Activated CD4-positive, alpha-beta memory T cell treated with anti-CD3 and anti-CD28 coated beads for 36 hours (primary cell): ENCODE measurements at regions not wholly inside any gene's neighbourhood (a gene's known extent, or its start where the extent isn't known, plus 50 kb on each side); places are given as distances from the start of the nearest gene placed in this dataset.
A peak's percentile ranks its signal among the peaks of the same experiment; 100 is the strongest.

Experiments used
- CTCF ChIA-PET: fragments of 350-600 bp; sonication (Branson Sonifier 250); formaldehyde crosslinking; loops from one replicate; lab custom pipeline; 2021; ENCODE audit warnings: antibody characterized with exemption, inconsistent platforms; lab: Charles Lee
- POLR2A ChIA-PET: fragments of 350-600 bp; sonication (Branson Sonifier 250); formaldehyde crosslinking; loops from one replicate; lab custom pipeline; 2021; ENCODE audit warnings: antibody characterized with exemption; lab: Charles Lee
- DNase-seq: peaks from one replicate; pipeline ENCODE4 v3.0.0-alpha.2; 2020
- H3K27ac Mint-ChIP-seq: one replicate; pipeline ENCODE4 v1.8.0; 2021; ENCODE audit warnings: mixed read lengths
- H3K27me3 Mint-ChIP-seq: one replicate; pipeline ENCODE4 v1.8.0; 2021; ENCODE audit warnings: mixed read lengths
- H3K36me3 Mint-ChIP-seq: one replicate; pipeline ENCODE4 v1.8.0; 2021; ENCODE audit warnings: mixed read lengths
- H3K4me1 Mint-ChIP-seq: one replicate; pipeline ENCODE4 v1.8.0; 2021; ENCODE audit warnings: low read depth, mixed read lengths
- H3K4me3 Mint-ChIP-seq: one replicate; pipeline ENCODE4 v1.8.0; 2021; ENCODE audit warnings: mild to moderate bottlenecking, mixed read lengths
- H3K9me3 Mint-ChIP-seq: one replicate; pipeline ENCODE4 v1.8.0; 2021; ENCODE audit warnings: mixed read lengths
- intact Hi-C: fragments of 100-400 bp; cut with micrococcal nuclease; formaldehyde crosslinking; loops from one replicate; pipeline ENCODE4 v1.15.1; 2023

DNA sequence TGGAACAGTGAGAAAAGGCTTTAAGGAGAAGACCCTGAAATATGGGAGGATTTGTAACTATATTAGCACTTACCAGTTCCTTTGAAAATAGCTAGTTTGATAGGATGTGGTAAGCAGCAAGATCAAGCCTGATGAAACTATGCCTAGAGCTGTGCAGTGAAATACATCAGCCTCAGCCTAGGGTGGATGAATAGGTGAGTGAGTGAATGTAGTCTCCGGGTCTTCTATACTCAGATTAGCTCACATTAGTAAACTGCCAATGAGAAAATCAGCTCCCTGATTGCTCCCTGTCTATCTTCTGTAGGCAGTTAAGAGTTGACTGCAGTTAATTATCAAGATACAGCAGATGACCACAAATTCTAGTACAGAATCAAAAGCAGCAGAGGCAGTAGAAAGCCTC lies 89.6 kb downstream of the ELAPOR2 start:
- Mint-ChIP-seq H3K27me3 (no peaks in the 10 kb centered on the region), H3K4me1 (peaks cover 7% of the 10 kb centered on the region), H3K9me3 (no peaks in the 10 kb centered on the region), H3K4me3 (no peak overlapping the region), H3K27ac (no peak overlapping the region), H3K36me3 (no peaks in the 10 kb centered on the region)
- POLR2A ChIA-PET: no interaction called here
- intact Hi-C loops: no loop called here
- DNase-seq: no peak
- CTCF ChIA-PET: interaction anchor here (1.0 kb wide), 1 partner anchor 29 kb away, joined by 3 read pairs; no protein-coding TSS in a partner anchor

GRCh38 chr7:86968618-86969017 lies 90.8 kb downstream of the ELAPOR2 start:
- intact Hi-C loops: no loop called here
- CTCF ChIA-PET: interaction anchor here (0.6 kb wide), 1 partner anchor 24 kb away, joined by 3 read pairs; no protein-coding TSS in a partner anchor
- no peak for DNase-seq
- H3K36me3 Mint-ChIP-seq: no peaks in the 10 kb centered on the region
- POLR2A ChIA-PET: no interaction called here
- H3K9me3 Mint-ChIP-seq: no peaks in the 10 kb centered on the region
- H3K27me3 Mint-ChIP-seq: no peaks in the 10 kb centered on the region
- H3K27ac Mint-ChIP-seq: no peak overlapping the region
- peaks cover 7% of the 10 kb centered on the region for H3K4me1 Mint-ChIP-seq
- no peak overlapping the region for H3K4me3 Mint-ChIP-seq

GRCh38 chr7:86966916-86967315 lies 92.5 kb downstream of the ELAPOR2 start:
- no peaks in the 10 kb centered on the region for H3K27me3 Mint-ChIP-seq
- ChIA-PET CTCF (interaction anchor here (1.0 kb wide), 1 partner anchor 40 kb away, joined by 3 read pairs; no protein-coding TSS in a partner anchor), POLR2A (interaction anchor here (0.6 kb wide), 1 partner anchor 9 kb away, joined by 3 read pairs; no protein-coding TSS in a partner anchor)
- intact Hi-C loops: no loop called here
- DNase-seq: no peak
- no peak overlapping the region for H3K27ac Mint-ChIP-seq
- no peak overlapping the region for H3K4me3 Mint-ChIP-seq
- peaks cover 5% of the 10 kb centered on the region for H3K4me1 Mint-ChIP-seq
- H3K9me3 Mint-ChIP-seq: no peaks in the 10 kb centered on the region
- no peaks in the 10 kb centered on the region for H3K36me3 Mint-ChIP-seq

DNA sequence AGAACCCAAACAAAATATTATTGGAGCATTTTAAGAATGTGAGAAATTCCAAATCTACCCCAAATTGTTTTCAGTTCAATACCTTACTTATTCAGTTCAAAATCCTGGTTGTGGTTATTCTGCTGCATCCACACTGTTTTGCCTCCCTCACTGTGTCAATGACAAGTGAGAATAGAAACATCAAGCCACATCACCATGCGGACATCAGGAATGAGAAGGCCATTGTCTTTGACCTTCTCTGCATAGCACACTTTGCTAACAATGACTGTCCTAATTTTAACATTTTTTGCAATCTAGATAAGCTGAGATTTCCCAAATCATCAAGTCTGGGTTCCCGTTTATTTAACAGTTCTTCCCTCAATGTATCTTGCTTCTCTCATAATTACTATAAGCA lies 93.7 kb downstream of the ELAPOR2 start:
- ChIA-PET POLR2A (no interaction called here), CTCF (no interaction called here)
- H3K4me1 Mint-ChIP-seq: no peaks in the 10 kb centered on the region
- no peak overlapping the region for H3K27ac Mint-ChIP-seq
- H3K27me3 Mint-ChIP-seq: no peaks in the 10 kb centered on the region
- no peak for DNase-seq
- H3K36me3 Mint-ChIP-seq: no peaks in the 10 kb centered on the region
- no peaks in the 10 kb centered on the region for H3K9me3 Mint-ChIP-seq
- H3K4me3 Mint-ChIP-seq: no peak overlapping the region
- intact Hi-C loops: no loop called here

GRCh38 chr7:86964973-86965726 lies 94.3 kb downstream of the ELAPOR2 start:
- Mint-ChIP-seq H3K4me1 (no peaks in the 10 kb centered on the region), H3K4me3 (no peak overlapping the region), H3K36me3 (no peaks in the 10 kb centered on the region), H3K27me3 (no peaks in the 10 kb centered on the region), H3K27ac (no peak overlapping the region), H3K9me3 (no peaks in the 10 kb centered on the region)
- no peak for DNase-seq
- intact Hi-C loops: no loop called here
- POLR2A ChIA-PET: no interaction called here
- CTCF ChIA-PET: no interaction called here

GRCh38 chr7:86963599-86964230 lies 95.7 kb downstream of the ELAPOR2 start:
- CTCF ChIA-PET: no interaction called here
- Mint-ChIP-seq H3K4me3 (no peak overlapping the region), H3K27ac (no peak overlapping the region), H3K27me3 (no peaks in the 10 kb centered on the region), H3K4me1 (no peaks in the 10 kb centered on the region), H3K36me3 (no peaks in the 10 kb centered on the region), H3K9me3 (no peaks in the 10 kb centered on the region)
- intact Hi-C loops: no loop called here
- POLR2A ChIA-PET: no interaction called here
- peak; percentile 32 for DNase-seq

GRCh38 chr7:86962623-86963022 lies 96.8 kb downstream of the ELAPOR2 start:
- H3K36me3 Mint-ChIP-seq: no peaks in the 10 kb centered on the region
- H3K4me1 Mint-ChIP-seq: no peaks in the 10 kb centered on the region
- DNase-seq: no peak
- ChIA-PET CTCF (no interaction called here), POLR2A (no interaction called here)
- H3K27me3 Mint-ChIP-seq: no peaks in the 10 kb centered on the region
- intact Hi-C loops: no loop called here
- no peak overlapping the region for H3K4me3 Mint-ChIP-seq
- H3K27ac Mint-ChIP-seq: no peak overlapping the region
- no peaks in the 10 kb centered on the region for H3K9me3 Mint-ChIP-seq

DNA sequence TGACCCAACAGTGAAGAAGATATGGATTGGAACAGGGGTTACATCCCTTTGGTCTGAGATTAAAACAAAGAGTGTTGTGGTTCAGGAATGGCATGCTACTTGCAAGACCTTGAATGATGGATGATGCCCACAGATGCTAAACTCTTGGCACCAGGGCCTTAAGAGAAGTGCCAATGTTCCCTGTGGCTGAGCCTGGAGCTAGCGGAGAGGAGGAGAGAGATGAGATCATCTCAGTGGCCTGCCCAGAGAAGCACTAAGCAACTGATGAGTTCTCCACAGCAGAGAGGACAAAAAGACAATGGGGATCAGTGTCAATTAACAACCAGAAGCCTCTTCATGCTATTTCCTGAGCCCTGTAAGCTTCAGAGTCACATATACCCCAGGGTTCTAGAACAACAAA lies 97.8 kb downstream of the ELAPOR2 start:
- POLR2A ChIA-PET: no interaction called here
- intact Hi-C loops: no loop called here
- no peak overlapping the region for H3K27ac Mint-ChIP-seq

GRCh38 chr7:86958380-86958779 lies 101.1 kb downstream of the ELAPOR2 start:
- H3K36me3 Mint-ChIP-seq: no peaks in the 10 kb centered on the region
- no peak overlapping the region for H3K4me3 Mint-ChIP-seq
- peaks cover 5% of the 10 kb centered on the region for H3K4me1 Mint-ChIP-seq
- CTCF ChIA-PET: no interaction called here
- intact Hi-C loops: no loop called here
- no peak overlapping the region for H3K27ac Mint-ChIP-seq
- POLR2A ChIA-PET: no interaction called here
- no peaks in the 10 kb centered on the region for H3K27me3 Mint-ChIP-seq
- DNase-seq: no peak
- H3K9me3 Mint-ChIP-seq: no peaks in the 10 kb centered on the region

More for the DNA sequence above, 97.8 kb downstream of the ELAPOR2 start:
- Mint-ChIP-seq H3K4me3 (no peak overlapping the region), H3K9me3 (no peaks in the 10 kb centered on the region), H3K4me1 (peaks cover 3% of the 10 kb centered on the region), H3K36me3 (no peaks in the 10 kb centered on the region), H3K27me3 (no peaks in the 10 kb centered on the region)
- DNase-seq: no peak
- CTCF ChIA-PET: interaction anchor here (0.7 kb wide), 1 partner anchor 187 kb away, joined by 3 read pairs; no protein-coding TSS in a partner anchor

DNA sequence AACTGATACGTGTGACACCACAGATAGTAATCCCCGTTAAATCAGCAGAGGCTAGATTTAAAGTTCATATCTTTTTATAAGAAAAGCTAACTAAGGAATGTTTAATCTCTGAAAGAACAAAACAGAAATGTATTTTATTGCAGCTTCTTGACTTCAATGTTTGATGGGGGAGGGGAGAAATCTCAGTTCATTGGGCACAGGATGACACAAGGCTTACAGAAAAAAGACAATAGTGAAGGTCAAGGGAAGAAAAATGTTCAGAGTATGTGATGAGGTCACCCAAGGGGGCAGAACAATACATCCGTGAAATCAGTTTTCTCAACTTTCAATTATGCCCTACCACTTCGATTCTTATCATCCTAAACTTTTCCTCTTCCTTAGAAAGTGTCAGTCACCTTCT lies 102.9 kb downstream of the ELAPOR2 start:
- no peak for DNase-seq
- H3K27ac Mint-ChIP-seq: no peak overlapping the region
- no peaks in the 10 kb centered on the region for H3K27me3 Mint-ChIP-seq
- CTCF ChIA-PET: interaction anchor here (0.6 kb wide), 1 partner anchor 368 kb away, joined by 3 read pairs; no protein-coding TSS in a partner anchor
- H3K9me3 Mint-ChIP-seq: no peaks in the 10 kb centered on the region
- intact Hi-C loops: no loop called here
- H3K4me3 Mint-ChIP-seq: no peak overlapping the region
- POLR2A ChIA-PET: no interaction called here
- H3K4me1 Mint-ChIP-seq: peaks cover 7% of the 10 kb centered on the region
- no peaks in the 10 kb centered on the region for H3K36me3 Mint-ChIP-seq

GRCh38 chr7:86955895-86956503 lies 103.5 kb downstream of the ELAPOR2 start:
- no peaks in the 10 kb centered on the region for H3K27me3 Mint-ChIP-seq
- H3K4me1 Mint-ChIP-seq: peaks cover 7% of the 10 kb centered on the region
- no peak overlapping the region for H3K27ac Mint-ChIP-seq
- no peak overlapping the region for H3K4me3 Mint-ChIP-seq
- intact Hi-C loops: no loop called here
- DNase-seq: no peak
- ChIA-PET POLR2A (no interaction called here), CTCF (no interaction called here)
- no peaks in the 10 kb centered on the region for H3K36me3 Mint-ChIP-seq
- no peaks in the 10 kb centered on the region for H3K9me3 Mint-ChIP-seq

GRCh38 chr7:86954971-86955370 lies 104.5 kb downstream of the ELAPOR2 start:
- no peak overlapping the region for H3K4me3 Mint-ChIP-seq
- no peak overlapping the region for H3K27ac Mint-ChIP-seq
- no peaks in the 10 kb centered on the region for H3K9me3 Mint-ChIP-seq
- ChIA-PET POLR2A (no interaction called here), CTCF (interaction anchor here (0.7 kb wide), 1 partner anchor 201 kb away, joined by 3 read pairs; no protein-coding TSS in a partner anchor)
- no peaks in the 10 kb centered on the region for H3K27me3 Mint-ChIP-seq
- intact Hi-C loops: no loop called here
- peaks cover 7% of the 10 kb centered on the region for H3K4me1 Mint-ChIP-seq
- no peaks in the 10 kb centered on the region for H3K36me3 Mint-ChIP-seq
- no peak for DNase-seq
